Psoas muscle (tissue), 7 donors: ENCODE measurements at regions not wholly inside any gene's neighbourhood (a gene's known extent, or its start where the extent isn't known, plus 50 kb on each side); places are given as distances from the start of the nearest gene placed in this dataset.
"Not testable (repeated sequence)": the region's sequence is repeated elsewhere in the genome, so short reads cannot be mapped to it uniquely, and the experiment has no call there.

Source experiments
- ATAC-seq, 4 donors: fragments of 200-7000 bp; cut with Tn5 transposase; one replicate each; pipeline ENCODE4 v1.9.1; 2020; ENCODE audit warnings: moderate library complexity in 3 of 4, mild to moderate bottlenecking in 2 of 4
- DNase-seq, 2 donors: peaks; one replicate each; pipeline ENCODE4 v3.0.0-alpha.2; 2020
- H3K27ac ChIP-seq: fragments of 200-600 bp; one replicate; pipeline ENCODE4 v1.8.0; 2022
- H3K27me3 ChIP-seq, 3 donors: fragments of 200-600 bp in 1 of 3; one replicate each; pipeline versions ENCODE4 v1.6.1 to v1.8.0; 2013 to 2022; ENCODE audit warnings: low read length in 2 of 3, mild to moderate bottlenecking in 2 of 3, moderate library complexity in 1 of 3; ENCODE audit not compliant: insufficient read depth in 3 of 3
- H3K36me3 ChIP-seq, 2 donors: fragments of 200-600 bp in 1 of 2; one replicate each; pipeline versions ENCODE4 v1.6.1 to v1.8.0; 2013 to 2022; ENCODE audit warnings: low read depth in 1 of 2, mild to moderate bottlenecking in 1 of 2, moderate library complexity in 1 of 2; ENCODE audit not compliant: insufficient read depth in 1 of 2
- H3K4me1 ChIP-seq: fragments of 200-600 bp; one replicate; pipeline ENCODE4 v1.8.0; 2022
- H3K4me3 ChIP-seq: fragments of 200-600 bp; one replicate; pipeline ENCODE4 v1.8.0; 2022; ENCODE audit warnings: mild to moderate bottlenecking
- H3K9me3 ChIP-seq: fragments of 200-600 bp; one replicate; pipeline ENCODE4 v1.8.0; 2022
- WGBS, 3 donors: extraction: QIAGEN DNeasy Blood & Tissue Kit; methylation state at CpG; one replicate each; pipeline versions ENCODE4 v1.1.6 to v1.1.7; 2013; 5-methylcytosine and 5-hydroxymethylcytosine counted together
- intact Hi-C, 2 donors: fragments of 100-400 bp; cut with DNase I; formaldehyde crosslinking; loops; one replicate each; pipeline versions ENCODE4 v1.11.0 to v1.14.2; 2022
- TF ChIP-seq, protein P1 (sequence below): fragments of 200-600 bp; IDR thresholded peaks from one replicate; pipeline ENCODE4 v1.8.0; 2022; ENCODE audit warnings: antibody characterized with exemption
- donor health status: healthy with polysubstance abuse.
- donor health status: DM: no; HTN: no; CAD: no; lungs with moderate emphysema.
- donor health status: Bipolar disorder and iron deficiency.
- donor health status: healthy.
- donor health status: DM: yes; HTN: yes; CAD: no.
- donor health status: DM: no; HTN: no; CAD: no.
- donor health status: DM: yes; HTN: yes; CAD: no.

DNA sequence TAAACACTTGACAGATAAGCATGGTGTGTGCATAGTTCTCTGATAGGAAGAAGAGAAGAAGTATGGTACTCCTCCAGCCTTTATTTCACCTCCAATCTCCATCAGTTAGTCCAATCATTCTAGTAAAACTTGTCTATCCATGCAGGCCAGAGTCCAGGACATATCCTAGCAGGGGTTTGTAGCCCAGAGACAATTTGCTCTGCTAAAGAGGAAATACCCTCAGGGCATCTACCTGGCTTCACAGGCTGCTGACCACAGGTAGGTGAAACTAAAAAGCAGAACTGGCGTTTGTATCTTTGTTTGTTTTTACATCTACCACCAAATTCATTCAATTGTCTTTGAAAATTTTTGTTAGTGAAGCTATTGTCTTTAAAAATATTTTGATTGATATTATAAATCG is 717.6 kb downstream of the FSCB start:
- Histone ChIP-seq H3K27me3 (no peaks in the 10 kb centered on the region), H3K36me3 (no peaks in the 10 kb centered on the region), H3K4me3 (no peak overlapping the region), H3K4me1 (no peaks in the 10 kb centered on the region), H3K27ac (no peak overlapping the region), H3K9me3 (no peaks in the 10 kb centered on the region)
- intact Hi-C loops = no loop called here
- WGBS, 3 donors = 74 to 87% (median 78%) methylated on average over 2 of the region's 2 CpGs
- no peak for DNase-seq
- no peak for ATAC-seq
- TF ChIP-seq, protein P1, sequence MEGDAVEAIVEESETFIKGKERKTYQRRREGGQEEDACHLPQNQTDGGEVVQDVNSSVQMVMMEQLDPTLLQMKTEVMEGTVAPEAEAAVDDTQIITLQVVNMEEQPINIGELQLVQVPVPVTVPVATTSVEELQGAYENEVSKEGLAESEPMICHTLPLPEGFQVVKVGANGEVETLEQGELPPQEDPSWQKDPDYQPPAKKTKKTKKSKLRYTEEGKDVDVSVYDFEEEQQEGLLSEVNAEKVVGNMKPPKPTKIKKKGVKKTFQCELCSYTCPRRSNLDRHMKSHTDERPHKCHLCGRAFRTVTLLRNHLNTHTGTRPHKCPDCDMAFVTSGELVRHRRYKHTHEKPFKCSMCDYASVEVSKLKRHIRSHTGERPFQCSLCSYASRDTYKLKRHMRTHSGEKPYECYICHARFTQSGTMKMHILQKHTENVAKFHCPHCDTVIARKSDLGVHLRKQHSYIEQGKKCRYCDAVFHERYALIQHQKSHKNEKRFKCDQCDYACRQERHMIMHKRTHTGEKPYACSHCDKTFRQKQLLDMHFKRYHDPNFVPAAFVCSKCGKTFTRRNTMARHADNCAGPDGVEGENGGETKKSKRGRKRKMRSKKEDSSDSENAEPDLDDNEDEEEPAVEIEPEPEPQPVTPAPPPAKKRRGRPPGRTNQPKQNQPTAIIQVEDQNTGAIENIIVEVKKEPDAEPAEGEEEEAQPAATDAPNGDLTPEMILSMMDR = no peak

DNA sequence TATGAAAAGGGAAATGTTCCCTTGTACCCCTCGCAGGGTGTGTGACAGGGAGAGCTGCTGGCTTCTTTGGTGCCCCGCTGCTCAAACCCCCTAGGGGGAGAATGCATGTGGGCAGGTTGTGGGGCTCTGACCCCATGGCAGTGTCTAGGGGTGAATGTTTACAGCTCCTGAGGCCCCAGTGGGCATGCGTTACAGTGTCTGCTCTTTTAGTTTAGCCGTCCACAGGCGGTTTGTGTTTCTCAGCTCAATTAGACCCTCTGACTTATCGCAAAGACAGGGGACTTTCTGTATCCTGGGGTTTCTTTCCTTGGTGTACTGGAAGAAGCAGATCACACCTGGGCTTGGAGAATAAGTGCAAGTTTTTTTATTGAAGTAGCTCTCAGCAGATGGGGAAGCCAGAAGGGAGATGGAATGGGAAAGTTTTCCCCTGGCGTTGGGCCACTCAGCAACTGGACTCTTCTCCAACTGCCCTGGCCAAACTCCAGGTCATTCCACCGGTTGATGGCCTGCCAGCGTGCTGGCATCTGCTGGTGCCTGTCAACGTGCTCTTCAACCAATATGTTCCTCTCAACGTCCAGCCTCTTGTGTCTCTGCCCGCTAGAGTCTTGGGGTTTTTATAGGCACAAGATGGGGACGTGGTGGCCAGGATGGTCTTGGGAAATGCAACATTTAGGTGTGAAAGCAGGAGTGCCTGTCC is 720.9 kb downstream of the FSCB start:
- intact Hi-C loops = no loop called here
- Histone ChIP-seq H3K27ac (no peak overlapping the region), H3K4me3 (no peak overlapping the region), H3K4me1 (no peaks in the 10 kb centered on the region), H3K9me3 (no peaks in the 10 kb centered on the region), H3K36me3 (no peaks in the 10 kb centered on the region), H3K27me3 (no peaks in the 10 kb centered on the region)
- TF ChIP-seq, protein P1 = no peak
- DNase-seq (peak in 1 of 2 donors; percentile 26), ATAC-seq (peak in 1 of 4 donors; percentile 65)
- WGBS, 3 donors = 35 to 43% (median 42%) methylated on average over 13 of the region's 13 CpGs

DNA sequence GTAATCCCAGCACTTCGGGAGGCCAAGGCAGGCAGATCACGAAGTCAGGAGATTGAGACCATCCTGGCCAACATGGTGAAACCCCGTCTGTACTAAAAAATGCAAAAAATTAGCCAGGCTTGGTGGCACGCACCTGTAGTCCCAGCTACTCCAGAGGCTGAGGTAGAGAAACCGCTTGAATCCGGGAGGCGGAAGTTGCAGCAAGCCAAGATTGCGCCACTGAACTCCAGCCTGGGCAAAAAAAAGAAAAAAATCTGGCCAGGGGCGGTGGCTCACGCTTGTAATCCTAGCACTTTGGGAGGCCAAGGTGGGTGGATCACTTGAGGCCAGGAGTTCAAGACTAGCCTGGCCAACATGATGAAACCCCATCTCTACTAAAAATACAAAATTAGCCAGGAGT is 722.7 kb downstream of the FSCB start:
- H3K27me3 ChIP-seq, H3K4me1 ChIP-seq, ATAC-seq, H3K4me3 ChIP-seq, DNase-seq, H3K9me3 ChIP-seq, H3K36me3 ChIP-seq, intact Hi-C loops, H3K27ac ChIP-seq: not testable (repeated sequence)
- 87 to 96% (median 95%) methylated on average over 10 of the region's 10 CpGs for WGBS, 3 donors

DNA sequence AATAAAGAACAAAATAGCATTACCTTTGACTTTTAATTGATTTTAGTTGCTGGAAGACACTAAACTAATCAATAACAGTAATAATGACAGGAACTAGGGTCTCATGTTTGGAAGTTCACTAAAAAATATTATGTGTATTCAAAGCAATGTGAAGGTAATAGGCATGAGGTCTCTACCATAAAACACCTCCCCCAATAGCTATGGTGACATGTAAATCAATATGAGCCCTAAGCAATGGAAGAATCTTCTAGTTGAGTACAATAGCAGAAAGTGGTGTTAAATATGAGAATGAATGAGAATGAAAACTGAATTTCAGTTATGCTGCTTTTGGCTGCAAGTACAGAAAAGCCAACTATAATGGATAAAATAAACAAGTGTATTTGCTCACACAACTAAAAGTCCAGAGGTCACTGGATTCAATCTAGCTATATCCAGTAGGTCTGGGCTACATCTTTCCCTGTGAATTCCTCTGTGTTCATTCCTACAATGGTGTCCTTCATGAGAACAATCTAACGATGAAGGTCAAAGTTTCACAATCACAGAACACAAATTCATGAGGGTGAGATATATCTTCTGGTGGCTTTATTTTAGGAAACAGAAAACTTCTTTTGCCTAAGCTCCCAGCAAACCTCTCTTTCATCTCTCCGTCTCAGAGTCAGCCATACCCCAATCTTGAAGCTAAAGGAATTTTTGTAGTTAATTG is 728.0 kb downstream of the FSCB start:
- TF ChIP-seq, protein P1 = no peak
- ATAC-seq (no peak), DNase-seq (no peak)
- H3K27me3 ChIP-seq = no peaks in the 10 kb centered on the region
- intact Hi-C loops = no loop called here
- H3K36me3 ChIP-seq = no peaks in the 10 kb centered on the region
- no peaks in the 10 kb centered on the region for H3K4me1 ChIP-seq
- H3K27ac ChIP-seq = no peak overlapping the region
- 59 to 66% (median 64%) methylated on average over 2 of the region's 2 CpGs for WGBS, 3 donors
- H3K9me3 ChIP-seq = no peaks in the 10 kb centered on the region
- no peak overlapping the region for H3K4me3 ChIP-seq

DNA sequence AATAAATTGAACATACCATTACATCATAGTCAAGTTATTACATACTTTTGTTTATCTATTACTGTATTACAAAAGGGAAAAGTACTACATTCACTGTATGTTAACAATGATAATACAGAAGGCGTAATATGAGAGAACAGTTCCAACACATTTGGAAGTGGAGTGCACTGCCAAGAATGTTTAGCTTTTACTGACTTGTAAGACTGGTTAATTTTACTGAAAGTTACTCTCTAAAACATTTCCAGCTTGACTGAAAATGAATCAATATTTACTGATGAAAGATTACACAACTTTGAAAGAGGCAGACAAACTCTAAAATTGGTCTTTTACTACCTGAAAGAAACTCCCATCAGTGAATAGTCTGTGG is 728.5 kb downstream of the FSCB start:
- Histone ChIP-seq H3K36me3 (no peaks in the 10 kb centered on the region), H3K27me3 (no peaks in the 10 kb centered on the region), H3K9me3 (no peaks in the 10 kb centered on the region), H3K4me3 (no peak overlapping the region), H3K27ac (no peak overlapping the region), H3K4me1 (no peaks in the 10 kb centered on the region)
- intact Hi-C loops = no loop called here
- DNase-seq (no peak), ATAC-seq (no peak)
- WGBS, 3 donors = 53 to 71% (median 54%) methylated on average over 1 of the region's 1 CpG
- TF ChIP-seq, protein P1 = no peak
